GM21528 (cell line): ENCODE measurements at regions not wholly inside any gene's neighbourhood (a gene's known extent, or its start where the extent isn't known, plus 50 kb on each side); places are given as distances from the start of the nearest gene placed in this dataset.
"Not testable (repeated sequence)": the region's sequence is repeated elsewhere in the genome, so short reads cannot be mapped to it uniquely, and the experiment has no call there.

Source experiments
- ATAC-seq: cut with Tn5 transposase; IDR thresholded peaks from one replicate; pipeline ENCODE4 v1.9.1; 2021; ENCODE audit warnings: mild to moderate bottlenecking, moderate library complexity; ENCODE audit not compliant: unreplicated experiment, low FRiP score

- no peak for ATAC-seq
Measured at GRCh38 chr1:228887960-228888359, 152.7 kb downstream of the RHOU start.

DNA sequence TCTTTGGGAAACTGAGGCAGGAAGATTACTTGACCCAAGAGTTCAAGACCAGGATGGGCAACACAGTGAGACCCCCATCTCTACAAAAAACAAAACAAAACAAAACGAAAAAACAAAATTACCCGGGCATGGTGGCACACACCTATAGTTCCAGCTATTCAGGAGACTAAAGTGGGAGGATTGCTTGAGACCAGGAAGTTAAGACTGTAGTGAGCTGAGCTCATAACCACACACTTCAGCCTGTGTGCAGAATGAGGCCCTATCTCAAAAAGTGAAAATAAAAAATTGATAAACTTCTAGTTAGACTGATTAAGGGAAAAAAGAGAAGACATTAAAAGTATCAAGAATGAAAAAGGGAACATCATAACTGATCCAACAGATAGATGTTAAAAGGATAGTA, 154.0 kb downstream of the RHOU start:
- no peak for ATAC-seq

- no peak for ATAC-seq
Measured at GRCh38 chr1:228891272-228892034, 156.2 kb downstream of the RHOU start.

DNA sequence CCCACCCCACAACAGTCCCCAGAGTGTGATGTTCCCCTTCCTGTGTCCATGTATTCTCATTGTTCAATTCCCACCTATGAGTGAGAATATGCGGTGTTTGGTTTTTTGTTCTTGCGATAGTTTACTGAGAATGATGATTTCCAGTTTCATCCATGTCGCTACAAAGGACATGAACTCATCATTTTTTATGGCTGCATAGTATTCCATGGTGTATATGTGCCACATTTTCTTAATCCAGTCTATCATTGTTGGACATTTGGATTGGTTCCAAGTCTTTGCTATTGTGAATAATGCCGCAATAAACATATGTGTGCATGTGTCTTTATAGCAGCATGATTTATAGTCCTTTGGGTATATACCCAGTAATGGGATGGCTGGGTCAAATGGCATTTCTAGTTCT, 156.9 kb downstream of the RHOU start:
- ATAC-seq = not testable (repeated sequence)

- ATAC-seq = no peak
Measured at GRCh38 chr1:228894442-228894989, 159.2 kb downstream of the RHOU start.

GRCh38 chr1:228897901-228898300, 162.6 kb downstream of the RHOU start:
- ATAC-seq = no peak

DNA sequence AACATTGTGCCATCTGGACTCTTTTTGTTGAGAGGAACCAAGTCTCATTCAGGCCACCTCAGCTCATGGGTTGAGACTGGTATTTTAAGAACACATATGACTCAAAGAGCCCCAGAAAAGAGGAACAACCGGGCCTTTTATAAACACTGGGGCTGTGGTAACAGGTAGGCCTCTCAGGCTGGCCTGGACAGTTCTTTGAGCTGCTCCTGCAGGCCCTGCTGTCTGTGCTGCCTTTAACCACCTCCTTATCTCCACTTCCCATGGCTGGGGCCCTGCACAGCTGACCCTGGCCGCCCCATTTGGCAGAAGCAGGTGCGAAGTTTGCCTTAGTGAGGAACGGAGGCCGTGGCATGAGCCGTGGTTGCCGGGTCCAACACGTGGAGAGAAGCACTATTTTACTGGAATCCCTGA, 163.3 kb downstream of the RHOU start:
- ATAC-seq = peak; percentile 57

- ATAC-seq = no peak
Measured at GRCh38 chr1:228899421-228899956, 164.2 kb downstream of the RHOU start.

DNA sequence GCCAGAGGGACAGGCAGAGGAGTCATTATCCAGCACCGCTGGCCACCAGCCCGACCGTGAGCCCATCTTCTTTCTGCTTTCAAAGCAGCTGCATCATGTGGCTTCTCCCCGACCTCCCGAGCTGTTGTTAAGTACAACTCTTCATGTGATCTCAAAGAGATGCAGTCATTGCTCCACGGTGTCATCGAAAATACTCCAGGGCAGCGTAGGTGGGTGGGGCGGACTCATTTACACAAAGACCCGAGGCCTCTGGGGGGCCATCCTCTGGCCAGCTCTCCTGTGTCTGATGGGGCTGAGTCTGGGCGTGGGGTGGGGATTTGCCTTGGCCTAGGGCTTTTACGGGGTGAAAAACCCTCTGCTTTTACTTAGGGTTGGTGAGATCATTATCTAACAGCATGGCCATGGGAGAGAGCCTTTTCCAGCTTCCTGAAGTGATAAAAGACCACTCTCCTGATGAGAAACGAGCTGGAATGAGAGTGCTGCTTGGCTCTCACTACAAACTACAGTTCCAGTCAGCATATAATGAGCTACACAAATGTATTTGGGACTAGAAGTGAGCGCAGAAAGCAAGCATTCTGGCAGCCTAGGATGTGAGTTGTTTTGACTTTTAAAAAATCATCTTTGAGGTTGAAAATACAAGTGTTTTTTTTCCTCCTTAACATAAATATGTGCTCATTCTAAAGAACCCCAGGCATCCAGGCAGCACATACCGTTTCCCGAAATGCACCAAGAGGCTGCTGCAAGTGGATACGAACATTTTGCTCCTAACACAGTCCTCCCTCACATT, 165.0 kb downstream of the RHOU start:
- no peak for ATAC-seq

- no peak for ATAC-seq
Measured at GRCh38 chr1:228900886-228901392, 165.7 kb downstream of the RHOU start.

DNA sequence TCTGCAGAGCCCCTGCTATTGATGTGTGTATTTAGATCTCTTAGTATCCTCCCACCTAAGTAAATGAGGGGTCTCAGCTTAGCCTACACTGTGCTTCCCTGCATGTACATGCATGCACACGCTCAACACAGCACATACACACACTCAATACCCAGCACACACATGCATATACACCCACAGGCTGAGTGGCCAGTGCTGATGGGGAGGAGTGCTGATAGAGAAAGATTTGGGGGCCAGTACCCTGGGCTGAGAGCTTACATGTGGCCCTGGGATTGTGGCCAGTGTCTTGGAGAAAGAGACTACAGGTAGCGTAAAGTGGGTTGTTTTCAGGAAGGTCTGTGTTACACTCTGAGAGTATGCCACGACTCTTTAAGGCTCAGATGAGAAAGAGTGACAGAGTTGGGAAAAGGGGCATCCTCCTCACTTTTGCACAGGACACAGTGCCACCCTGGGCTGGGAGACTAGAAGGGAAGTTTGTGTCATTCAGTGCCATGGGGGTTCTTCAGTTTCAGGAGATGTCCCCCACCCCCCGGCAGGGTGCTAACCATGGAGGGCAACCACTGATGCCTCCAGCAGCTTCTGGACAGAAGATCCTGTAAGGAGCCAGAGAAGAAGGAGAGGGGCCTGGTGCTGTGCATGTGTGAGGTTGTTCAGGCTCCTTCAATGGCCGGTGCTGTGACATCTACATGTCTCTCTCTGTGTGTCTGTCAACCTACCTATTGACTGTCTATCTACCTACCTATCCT, 166.8 kb downstream of the RHOU start:
- ATAC-seq = no peak

GRCh38 chr1:228902781-228903433, 167.6 kb downstream of the RHOU start:
- ATAC-seq = no peak

GRCh38 chr1:228903434-228904071, 168.3 kb downstream of the RHOU start:
- ATAC-seq = no peak

GRCh38 chr1:228904222-228904621, 168.9 kb downstream of the RHOU start:
- no peak for ATAC-seq

GRCh38 chr1:228905701-228906101, 170.4 kb downstream of the RHOU start:
- ATAC-seq = no peak

DNA sequence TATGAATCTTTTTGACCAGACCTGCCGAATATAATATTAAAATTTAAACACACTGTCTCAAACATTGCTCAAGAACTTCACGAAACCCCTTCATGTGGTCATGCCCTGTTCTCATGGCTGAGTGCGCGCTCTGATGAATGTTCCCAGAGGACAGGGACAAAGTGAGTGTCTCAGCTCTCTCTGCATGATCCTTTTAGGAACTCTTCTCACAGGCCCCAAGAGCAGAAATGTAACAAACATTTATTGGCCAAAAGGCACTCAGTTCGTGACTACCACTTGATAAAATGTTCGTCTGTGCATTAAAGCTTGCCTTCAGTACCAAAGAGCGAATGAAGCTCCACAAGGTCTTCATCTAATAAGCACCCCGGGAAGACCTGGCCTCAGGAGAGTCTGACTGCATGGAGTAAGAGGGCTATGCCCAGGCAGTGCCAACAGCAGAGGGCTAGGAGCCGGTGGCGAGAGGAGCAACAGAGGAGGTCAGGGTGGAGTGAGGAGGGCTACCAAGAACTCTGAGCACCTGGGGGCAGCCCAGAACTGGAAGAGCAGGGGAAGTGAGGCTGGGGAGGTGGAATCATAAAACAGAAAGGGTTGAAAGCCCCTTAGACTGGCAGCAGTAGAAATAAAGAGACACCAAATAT, 171.1 kb downstream of the RHOU start:
- no peak for ATAC-seq

DNA sequence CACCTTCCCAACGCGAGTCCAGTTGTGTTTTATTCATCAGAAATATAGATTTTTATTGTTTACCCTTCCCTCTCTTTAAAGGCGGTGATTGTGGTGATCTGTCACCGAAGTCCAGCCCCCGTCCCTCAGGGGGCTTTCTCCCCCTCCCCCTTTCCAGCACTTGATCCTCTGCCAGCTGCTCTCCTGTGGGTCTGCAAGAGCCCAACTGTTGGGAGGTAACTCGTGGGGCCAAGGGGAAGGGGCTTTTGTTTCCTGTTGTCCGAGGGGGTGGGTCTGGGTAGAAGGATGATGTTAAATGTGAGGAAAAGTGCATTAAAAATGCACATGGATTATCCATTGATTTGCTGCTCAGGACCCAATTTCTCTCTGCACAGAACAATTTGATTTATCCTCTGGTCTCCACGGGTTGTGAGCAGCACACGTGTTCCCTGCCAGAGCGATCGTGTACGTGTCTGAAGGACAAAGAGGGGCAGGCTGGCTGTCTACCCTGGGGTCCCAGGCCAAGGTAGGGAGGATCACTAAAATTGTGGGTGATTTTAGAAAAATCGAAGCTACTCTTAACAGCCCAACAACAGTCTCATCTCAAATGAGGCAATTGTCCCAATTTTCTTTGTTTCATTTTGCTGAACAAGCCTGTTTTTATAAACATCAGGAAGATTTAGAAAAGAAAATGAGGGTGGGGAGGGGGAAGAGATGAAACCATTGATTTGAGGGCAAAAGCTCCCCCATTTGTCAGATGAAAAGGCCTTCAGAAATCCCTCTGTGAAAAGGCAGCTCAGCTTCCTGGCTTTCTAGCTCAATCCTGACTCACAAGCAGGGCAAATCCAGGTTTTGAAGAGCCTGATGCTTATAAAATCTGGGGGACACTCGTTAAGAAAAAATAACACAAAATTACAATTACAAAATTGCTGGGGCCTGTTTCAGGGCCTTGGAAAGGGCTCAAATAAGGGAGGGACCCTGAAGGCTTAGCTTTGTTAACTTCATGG, 176.2 kb downstream of the RHOU start:
- ATAC-seq = no peak
